ENCODE measurements at regions not wholly inside any gene's neighbourhood (a gene's known extent, or its start where the extent isn't known, plus 50 kb on each side); places are given as distances from the start of the nearest gene placed in this dataset.

- no peak for TF ChIP-seq CTCF (IDR thresholded peaks at IDR 0.05; ENCODE audit: low read depth, low read length)
- H3K4me3 ChIP-seq (ENCODE audit: low read depth, low read length): no peak overlapping the region
Observed at GRCh38 chr4:54575919-54576318, 81.8 kb upstream of the KIT start.

- no peak for TF ChIP-seq CTCF (IDR thresholded peaks at IDR 0.05; ENCODE audit: low read depth, low read length)
- no peak overlapping the region for H3K4me3 ChIP-seq (ENCODE audit: low read depth, low read length)
Observed at GRCh38 chr4:54581807-54582206, 76.0 kb upstream of the KIT start.

GRCh38 chr4:54585321-54586000 lies 72.3 kb upstream of the KIT start:
- H3K4me3 ChIP-seq (ENCODE audit: low read depth, low read length): no peak overlapping the region
- no peak for TF ChIP-seq CTCF (IDR thresholded peaks at IDR 0.05; ENCODE audit: low read depth, low read length)

- no peak overlapping the region for H3K4me3 ChIP-seq (ENCODE audit: low read depth, low read length)
- TF ChIP-seq CTCF (IDR thresholded peaks at IDR 0.05; ENCODE audit: low read depth, low read length): no peak
Observed at GRCh38 chr4:54586320-54586955, 71.3 kb upstream of the KIT start.

- no peak overlapping the region for H3K4me3 ChIP-seq (ENCODE audit: low read depth, low read length)
- TF ChIP-seq CTCF (IDR thresholded peaks at IDR 0.05; ENCODE audit: low read depth, low read length): no peak
Observed at GRCh38 chr4:54587107-54587891, 70.5 kb upstream of the KIT start.

GRCh38 chr4:54588404-54588803 lies 69.4 kb upstream of the KIT start:
- no peak for TF ChIP-seq CTCF (IDR thresholded peaks at IDR 0.05; ENCODE audit: low read depth, low read length)
- H3K4me3 ChIP-seq (ENCODE audit: low read depth, low read length): no peak overlapping the region

GRCh38 chr4:54589586-54589985 lies 68.2 kb upstream of the KIT start:
- no peak overlapping the region for H3K4me3 ChIP-seq (ENCODE audit: low read depth, low read length)
- no peak for TF ChIP-seq CTCF (IDR thresholded peaks at IDR 0.05; ENCODE audit: low read depth, low read length)

All from WI38 (cell line).